Esophagus muscularis mucosa (tissue), 4 donors: ENCODE measurements at regions not wholly inside any gene's neighbourhood (a gene's known extent, or its start where the extent isn't known, plus 50 kb on each side); places are given as distances from the start of the nearest gene placed in this dataset.
"Not testable (repeated sequence)": the region's sequence is repeated elsewhere in the genome, so short reads cannot be mapped to it uniquely, and the experiment has no call there.

Source experiments
- DNase-seq: peaks from one replicate; pipeline ENCODE4 v3.0.0-alpha.2; 2017; ENCODE audit errors: extremely low spot score
- H3K27ac ChIP-seq, 4 donors: fragments of 200-600 bp; sonication (generic); replicated peaks in 1 of 4; 1 replicate in 3 of 4; 2 replicates in 1 of 4; pipeline ENCODE4 v1.5.1; 2016 to 2019; ENCODE audit warnings: mild to moderate bottlenecking in 1 of 4
- H3K27me3 ChIP-seq, 4 donors: fragments of 200-600 bp; sonication (generic); one replicate each; pipeline versions ENCODE4 v1.5.1 to v1.6.0; 2016 to 2019
- H3K36me3 ChIP-seq, 4 donors: fragments of 200-600 bp; sonication (generic); one replicate each; pipeline ENCODE4 v1.5.1; 2016 to 2019
- H3K4me1 ChIP-seq, 4 donors: fragments of 200-600 bp; sonication (generic); one replicate each; pipeline ENCODE4 v1.5.1; 2016 to 2019
- H3K4me3 ChIP-seq, 4 donors: fragments of 200-600 bp; sonication (generic); 1 replicate in 2 of 4; 2 replicates in 2 of 4; pipeline ENCODE4 v1.5.1; 2016 to 2019; ENCODE audit warnings: mild to moderate bottlenecking in 4 of 4, moderate library complexity in 1 of 4
- H3K9me3 ChIP-seq, 4 donors: fragments of 200-600 bp; sonication (generic); 1 replicate in 3 of 4; 2 replicates in 1 of 4; pipeline ENCODE4 v1.5.1; 2016 to 2019
- EP300 ChIP-seq: sonication (generic); formaldehyde crosslinking; IDR thresholded peaks from one replicate; pipeline ENCODE4 v1.6.1; 2017; ENCODE audit warnings: antibody characterized with exemption
- POLR2A ChIP-seq: fragments of 450-650 bp; IDR thresholded peaks from one replicate; pipeline ENCODE4 v1.6.1; 2017; ENCODE audit warnings: antibody characterized with exemption, moderate library complexity, mild to moderate bottlenecking, low read depth
- POLR2AphosphoS5 ChIP-seq, 2 donors: sonication (generic); formaldehyde crosslinking; IDR thresholded peaks; one replicate each; pipeline ENCODE4 v1.6.1; 2017; ENCODE audit warnings: antibody characterized with exemption in 2 of 2
- WGBS: methylation state at CpG from one replicate; pipeline ENCODE4 v1.1.5; 2018; 5-methylcytosine and 5-hydroxymethylcytosine counted together
- intact Hi-C: fragments of 100-400 bp; cut with DNase I; formaldehyde crosslinking; loops from one replicate; pipeline ENCODE4 v1.15.1; 2023
- TF ChIP-seq, protein P1 (sequence below), 3 experiments: fragments of 200-600 bp in 2 of 3; fragments of 450-650 bp in 1 of 3; sonication (generic) in 2 of 3; IDR thresholded peaks; one replicate each; pipeline ENCODE4 v1.5.1; 2017 to 2019; ENCODE audit warnings: antibody characterized with exemption in 3 of 3, mild to moderate bottlenecking in 2 of 3, moderate library complexity in 1 of 3

DNA sequence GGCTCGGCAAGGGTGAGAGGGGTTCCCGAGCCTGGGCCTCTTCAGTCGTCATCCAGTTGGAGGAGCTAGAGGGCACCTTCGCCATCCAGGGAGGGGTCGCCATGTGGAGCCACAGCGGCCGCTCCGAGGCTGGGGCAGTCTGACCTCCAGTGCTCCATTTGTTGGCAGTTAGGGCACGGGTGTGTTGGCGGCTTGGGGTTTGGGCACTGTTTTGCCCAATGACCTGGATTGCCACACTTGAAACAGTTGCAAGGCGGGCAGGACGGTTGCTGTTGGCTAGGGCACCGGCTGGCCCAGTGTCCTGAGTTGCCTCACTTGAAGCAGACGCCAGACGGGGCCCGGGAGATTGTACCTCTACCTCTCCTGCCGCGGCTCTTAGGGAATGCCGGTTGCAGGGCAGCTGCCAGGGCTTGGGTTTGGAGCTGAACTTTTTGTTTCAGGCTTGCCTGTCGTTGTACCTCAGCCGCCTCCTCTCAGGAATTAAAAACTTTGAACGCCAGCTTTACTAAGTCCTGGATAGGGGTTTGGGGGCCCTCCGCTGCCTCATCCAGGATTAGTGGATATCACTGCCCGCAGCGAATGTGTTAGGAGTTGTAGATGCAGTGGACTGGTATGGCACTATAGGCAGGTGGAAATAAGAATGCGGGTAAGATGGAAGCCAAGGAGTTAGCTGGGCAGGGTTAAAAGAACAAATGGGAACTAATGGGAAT lies 639.9 kb upstream of the DPP6 start:
- intact Hi-C loops, H3K4me3 ChIP-seq, DNase-seq, H3K27ac ChIP-seq, H3K4me1 ChIP-seq, H3K36me3 ChIP-seq, H3K9me3 ChIP-seq, H3K27me3 ChIP-seq: not testable (repeated sequence)
- 95% methylated on average over 16 of the region's 26 CpGs for WGBS

DNA sequence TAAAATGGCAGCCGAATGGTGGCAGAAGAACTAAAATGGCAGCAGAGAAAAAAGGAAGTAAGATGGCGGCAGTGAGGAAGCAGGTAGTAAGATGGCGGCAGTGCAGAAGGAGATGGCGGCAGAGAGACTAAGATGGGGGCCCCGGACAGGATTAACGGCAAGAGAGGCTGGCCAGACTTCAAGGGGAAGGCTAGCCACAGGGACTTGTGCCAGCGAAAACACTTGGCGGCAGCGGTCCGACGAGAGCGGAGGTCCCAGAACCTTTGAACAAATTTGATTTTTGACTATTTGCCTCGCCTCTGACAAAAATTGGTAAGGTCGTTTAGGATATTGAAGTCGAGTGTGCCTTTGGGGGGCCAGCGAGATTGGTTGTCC lies 639.4 kb upstream of the DPP6 start:
- intact Hi-C loops, H3K4me1 ChIP-seq, H3K27me3 ChIP-seq, H3K36me3 ChIP-seq, H3K27ac ChIP-seq, DNase-seq, H3K4me3 ChIP-seq, H3K9me3 ChIP-seq: not testable (repeated sequence)
- 94% methylated on average over 16 of the region's 16 CpGs for WGBS

DNA sequence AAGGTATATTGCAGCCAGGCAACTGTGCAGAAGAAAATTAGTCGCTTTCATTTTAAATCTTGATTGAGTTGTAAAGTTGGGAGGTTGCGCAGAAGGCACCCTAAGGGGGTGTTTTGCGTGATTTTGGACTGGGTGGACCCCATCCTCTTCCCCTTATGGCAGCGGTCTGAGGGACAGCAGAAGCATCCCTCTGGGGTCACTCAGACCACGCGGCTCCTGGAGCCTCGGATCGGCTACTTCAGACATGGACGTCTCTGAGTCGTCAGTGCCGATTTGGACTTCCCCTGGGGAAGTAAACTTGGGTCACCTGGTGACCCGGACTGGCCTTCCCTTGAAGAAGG lies 639.0 kb upstream of the DPP6 start:
- Histone ChIP-seq H3K4me1 (no peaks in the 10 kb centered on the region), H3K27me3 (no peaks in the 10 kb centered on the region), H3K36me3 (no peaks in the 10 kb centered on the region), H3K9me3 (no peaks in the 10 kb centered on the region), H3K4me3 (no peak overlapping the region), H3K27ac (no peak overlapping the region)
- no peak for DNase-seq
- intact Hi-C loops, result no loop called here
- WGBS, result 96% methylated on average over 12 of the region's 12 CpGs
- TF ChIP-seq, protein P1, sequence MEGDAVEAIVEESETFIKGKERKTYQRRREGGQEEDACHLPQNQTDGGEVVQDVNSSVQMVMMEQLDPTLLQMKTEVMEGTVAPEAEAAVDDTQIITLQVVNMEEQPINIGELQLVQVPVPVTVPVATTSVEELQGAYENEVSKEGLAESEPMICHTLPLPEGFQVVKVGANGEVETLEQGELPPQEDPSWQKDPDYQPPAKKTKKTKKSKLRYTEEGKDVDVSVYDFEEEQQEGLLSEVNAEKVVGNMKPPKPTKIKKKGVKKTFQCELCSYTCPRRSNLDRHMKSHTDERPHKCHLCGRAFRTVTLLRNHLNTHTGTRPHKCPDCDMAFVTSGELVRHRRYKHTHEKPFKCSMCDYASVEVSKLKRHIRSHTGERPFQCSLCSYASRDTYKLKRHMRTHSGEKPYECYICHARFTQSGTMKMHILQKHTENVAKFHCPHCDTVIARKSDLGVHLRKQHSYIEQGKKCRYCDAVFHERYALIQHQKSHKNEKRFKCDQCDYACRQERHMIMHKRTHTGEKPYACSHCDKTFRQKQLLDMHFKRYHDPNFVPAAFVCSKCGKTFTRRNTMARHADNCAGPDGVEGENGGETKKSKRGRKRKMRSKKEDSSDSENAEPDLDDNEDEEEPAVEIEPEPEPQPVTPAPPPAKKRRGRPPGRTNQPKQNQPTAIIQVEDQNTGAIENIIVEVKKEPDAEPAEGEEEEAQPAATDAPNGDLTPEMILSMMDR (IDR thresholded peaks at IDR 0.05), result no peak
- TF ChIP-seq POLR2A (no peak), EP300 (no peak), POLR2AphosphoS5 (IDR thresholded peaks at IDR 0.05) (no peak)

DNA sequence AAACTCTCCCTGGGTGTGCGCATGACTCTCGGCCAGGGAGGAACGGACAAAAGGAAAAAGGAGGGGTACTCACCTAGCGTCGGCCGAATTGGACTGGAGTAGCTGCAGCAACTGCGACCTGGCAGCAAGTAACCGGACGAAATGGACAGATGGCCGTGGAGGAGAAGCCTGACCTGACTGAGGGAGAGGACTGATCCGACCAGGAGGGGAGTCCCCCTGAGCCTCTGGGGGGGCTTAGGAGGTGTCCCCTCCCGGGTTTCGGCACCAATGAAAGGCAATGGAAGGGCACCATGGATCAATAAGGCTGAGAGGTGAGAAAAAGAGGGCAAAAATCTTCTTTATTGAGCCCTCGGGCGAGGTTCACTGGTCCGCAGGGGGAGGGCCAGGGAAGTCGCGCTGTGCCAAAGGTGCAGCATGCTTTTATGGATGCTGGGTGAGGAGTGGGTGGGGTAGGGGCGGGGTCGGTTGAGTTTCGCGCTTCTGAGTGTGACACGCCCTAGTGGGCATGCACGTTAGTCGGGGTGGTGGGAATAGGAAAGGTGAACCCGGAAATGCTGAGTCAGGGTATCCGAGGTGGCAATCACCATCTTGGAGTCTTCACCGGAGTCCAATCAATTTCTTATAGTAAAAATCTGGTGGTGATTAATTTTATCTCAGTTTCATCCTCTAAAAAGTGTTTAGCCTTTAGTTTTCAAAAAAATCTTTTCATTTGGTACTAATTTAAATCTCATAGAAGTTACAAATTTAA lies 638.5 kb upstream of the DPP6 start:
- TF ChIP-seq POLR2AphosphoS5 (IDR thresholded peaks at IDR 0.05) (no peak), EP300 (no peak), POLR2A (no peak)
- intact Hi-C loops, result no loop called here
- no peak overlapping the region for H3K4me3 ChIP-seq
- H3K9me3 ChIP-seq, result no peaks in the 10 kb centered on the region
- DNase-seq, result no peak
- no peaks in the 10 kb centered on the region for H3K36me3 ChIP-seq
- no peak overlapping the region for H3K27ac ChIP-seq
- no peaks in the 10 kb centered on the region for H3K27me3 ChIP-seq
- 91% methylated on average over 27 of the region's 28 CpGs for WGBS
- no peaks in the 10 kb centered on the region for H3K4me1 ChIP-seq

DNA sequence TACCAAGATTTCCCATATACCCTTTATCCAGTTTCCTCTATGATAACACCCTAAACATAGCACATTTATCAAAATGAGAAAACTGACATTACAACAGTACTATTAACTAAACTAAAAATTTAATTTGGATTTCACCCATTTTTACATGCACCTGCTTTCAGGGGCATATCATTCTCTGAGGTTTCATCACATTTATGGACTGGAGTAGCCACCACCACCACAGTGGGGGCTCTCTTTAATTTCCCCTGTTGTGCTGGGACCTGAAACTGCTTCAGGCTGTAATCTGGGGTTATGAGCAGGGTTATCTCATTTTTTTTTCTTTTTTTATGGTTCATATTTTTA lies 637.9 kb upstream of the DPP6 start:
- no peak for TF ChIP-seq POLR2A
- no peak for TF ChIP-seq EP300
- no peak for TF ChIP-seq POLR2AphosphoS5 (IDR thresholded peaks at IDR 0.05)
- TF ChIP-seq, protein P1 (IDR thresholded peaks at IDR 0.05), result no peak
- no peaks in the 10 kb centered on the region for H3K27me3 ChIP-seq
- H3K4me1 ChIP-seq, result no peaks in the 10 kb centered on the region
- no peaks in the 10 kb centered on the region for H3K9me3 ChIP-seq
- H3K36me3 ChIP-seq, result no peaks in the 10 kb centered on the region
- no peak for DNase-seq
- H3K27ac ChIP-seq, result no peak overlapping the region
- intact Hi-C loops, result no loop called here
- H3K4me3 ChIP-seq, result no peak overlapping the region

DNA sequence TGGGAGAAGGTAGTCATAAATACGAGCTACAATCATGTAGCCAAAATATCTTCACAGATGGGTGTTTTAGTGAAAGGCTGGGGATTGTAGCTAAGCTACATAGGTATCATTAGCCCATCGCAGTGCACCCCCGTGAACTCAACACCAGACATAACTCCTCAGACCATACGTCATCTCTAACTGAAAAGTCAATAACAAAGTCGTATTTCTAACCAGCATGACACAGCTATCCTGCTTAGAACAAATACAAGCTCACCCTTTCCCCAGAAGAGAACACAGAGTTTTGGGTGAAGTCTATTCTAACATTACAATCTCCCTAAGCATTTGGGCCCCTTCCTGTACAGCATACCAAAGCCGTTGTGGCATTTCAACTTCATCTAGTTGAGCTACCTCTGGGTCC lies 636.6 kb upstream of the DPP6 start:
- TF ChIP-seq, protein P1 (IDR thresholded peaks at IDR 0.05), result no peak
- TF ChIP-seq POLR2A, result no peak
- no peak for TF ChIP-seq POLR2AphosphoS5 (IDR thresholded peaks at IDR 0.05)
- no peak overlapping the region for H3K27ac ChIP-seq
- no peak overlapping the region for H3K4me3 ChIP-seq
- WGBS, result 78% methylated on average over 6 of the region's 6 CpGs
- intact Hi-C loops, result no loop called here
- H3K9me3 ChIP-seq, result no peaks in the 10 kb centered on the region
- no peak for DNase-seq
- H3K27me3 ChIP-seq, result no peaks in the 10 kb centered on the region
- no peaks in the 10 kb centered on the region for H3K36me3 ChIP-seq
- no peaks in the 10 kb centered on the region for H3K4me1 ChIP-seq
